Parathyroid adenoma (tissue), 2 donors: ENCODE measurements at regions not wholly inside any gene's neighbourhood (a gene's known extent, or its start where the extent isn't known, plus 50 kb on each side); places are given as distances from the start of the nearest gene placed in this dataset.

Experiments used
- H2AFZ ChIP-seq: fragments of 300-600 bp; sonication (generic); one replicate; pipeline ENCODE4 v1.7.0; 2017; ENCODE audit warnings: antibody characterized with exemption, mild to moderate bottlenecking
- H3K27ac ChIP-seq: fragments of 300-600 bp; sonication (generic); one replicate; pipeline ENCODE4 v1.7.0; 2017
- H3K27me3 ChIP-seq: fragments of 300-600 bp; sonication (generic); one replicate; pipeline ENCODE4 v1.7.0; 2017; ENCODE audit warnings: low read length; ENCODE audit not compliant: control insufficient read depth, insufficient read depth
- H3K36me3 ChIP-seq: fragments of 300-600 bp; sonication (generic); one replicate; pipeline ENCODE4 v1.7.0; 2017; ENCODE audit warnings: low read length; ENCODE audit not compliant: control insufficient read depth, insufficient read depth
- H3K4me1 ChIP-seq: fragments of 300-600 bp; sonication (generic); one replicate; pipeline ENCODE4 v1.7.0; 2017; ENCODE audit warnings: control low read depth
- H3K4me2 ChIP-seq: fragments of 300-600 bp; sonication (generic); one replicate; pipeline ENCODE4 v1.7.0; 2017; ENCODE audit warnings: low read length
- H3K4me3 ChIP-seq: fragments of 300-600 bp; sonication (generic); one replicate; pipeline ENCODE4 v1.7.0; 2017; ENCODE audit warnings: low read depth, low read length
- H3K79me2 ChIP-seq: fragments of 300-600 bp; sonication (generic); one replicate; pipeline ENCODE4 v1.7.0; 2017; ENCODE audit warnings: control low read depth
- H3K9ac ChIP-seq: fragments of 300-600 bp; sonication (generic); one replicate; pipeline ENCODE4 v1.7.0; 2017; ENCODE audit warnings: mild to moderate bottlenecking
- H3K9me3 ChIP-seq: fragments of 300-600 bp; sonication (generic); one replicate; pipeline ENCODE4 v1.7.0; 2017; ENCODE audit warnings: low read length; ENCODE audit not compliant: control insufficient read depth
- TF ChIP-seq, protein P1 (sequence below): fragments of 300-600 bp; sonication (generic); IDR thresholded peaks from one replicate; pipeline ENCODE4 v1.7.0; 2017; ENCODE audit warnings: antibody characterized with exemption, mild to moderate bottlenecking
- donor health status: primary hyperparathyroidism.

DNA sequence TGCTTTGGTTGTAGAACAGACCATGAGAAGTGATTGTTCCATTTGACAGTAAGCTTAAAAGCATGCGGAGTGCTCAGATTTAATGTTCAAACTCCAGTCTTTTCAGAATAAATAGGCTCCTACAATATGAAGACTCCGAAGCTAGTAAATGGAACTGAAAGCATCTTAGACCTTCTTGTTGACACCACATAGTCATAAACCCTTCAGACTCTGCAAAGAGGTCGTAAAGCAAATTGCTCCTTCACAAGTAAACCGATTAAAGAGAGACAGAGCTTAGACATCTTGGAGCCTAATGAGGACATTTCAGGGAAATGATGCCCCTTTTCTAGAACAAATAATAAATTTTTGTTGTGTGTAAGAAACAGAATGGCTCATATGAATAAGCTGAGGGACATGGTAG is 511.0 kb upstream of the RIOK2 start:
- Histone ChIP-seq H3K4me1 (no peaks in the 10 kb centered on the region), H3K4me2 (no peak overlapping the region), H3K36me3 (no peaks in the 10 kb centered on the region), H3K4me3 (no peak overlapping the region), H3K27ac (no peak overlapping the region), H3K9ac (no peak overlapping the region), H3K79me2 (no peaks in the 10 kb centered on the region), H3K9me3 (peaks cover 2% of the 10 kb centered on the region), H3K27me3 (no peaks in the 10 kb centered on the region), H2AFZ (no peak overlapping the region)
- TF ChIP-seq, protein P1, sequence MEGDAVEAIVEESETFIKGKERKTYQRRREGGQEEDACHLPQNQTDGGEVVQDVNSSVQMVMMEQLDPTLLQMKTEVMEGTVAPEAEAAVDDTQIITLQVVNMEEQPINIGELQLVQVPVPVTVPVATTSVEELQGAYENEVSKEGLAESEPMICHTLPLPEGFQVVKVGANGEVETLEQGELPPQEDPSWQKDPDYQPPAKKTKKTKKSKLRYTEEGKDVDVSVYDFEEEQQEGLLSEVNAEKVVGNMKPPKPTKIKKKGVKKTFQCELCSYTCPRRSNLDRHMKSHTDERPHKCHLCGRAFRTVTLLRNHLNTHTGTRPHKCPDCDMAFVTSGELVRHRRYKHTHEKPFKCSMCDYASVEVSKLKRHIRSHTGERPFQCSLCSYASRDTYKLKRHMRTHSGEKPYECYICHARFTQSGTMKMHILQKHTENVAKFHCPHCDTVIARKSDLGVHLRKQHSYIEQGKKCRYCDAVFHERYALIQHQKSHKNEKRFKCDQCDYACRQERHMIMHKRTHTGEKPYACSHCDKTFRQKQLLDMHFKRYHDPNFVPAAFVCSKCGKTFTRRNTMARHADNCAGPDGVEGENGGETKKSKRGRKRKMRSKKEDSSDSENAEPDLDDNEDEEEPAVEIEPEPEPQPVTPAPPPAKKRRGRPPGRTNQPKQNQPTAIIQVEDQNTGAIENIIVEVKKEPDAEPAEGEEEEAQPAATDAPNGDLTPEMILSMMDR: no peak

DNA sequence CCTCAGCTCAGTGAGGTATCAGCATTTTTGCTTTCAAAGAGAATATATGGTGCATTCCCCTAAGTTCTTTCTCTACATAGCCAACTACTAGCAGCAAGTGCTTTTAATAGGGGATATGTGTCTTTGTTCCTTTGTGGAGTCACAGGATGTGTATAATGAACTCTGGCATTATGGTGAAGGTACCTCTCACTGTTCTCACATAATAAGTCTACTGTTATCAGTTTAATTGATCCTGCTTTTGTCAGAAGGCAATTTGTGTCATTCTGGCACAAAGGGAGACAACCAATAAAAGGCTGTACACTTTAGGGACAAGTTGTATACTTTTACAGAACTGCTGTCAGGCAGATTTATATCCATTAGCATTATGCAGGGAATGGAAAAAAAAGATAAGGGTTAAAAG is 531.4 kb upstream of the RIOK2 start:
- H3K27ac ChIP-seq: no peak overlapping the region
- TF ChIP-seq, protein P1: no peak
- H3K4me2 ChIP-seq: no peak overlapping the region

DNA sequence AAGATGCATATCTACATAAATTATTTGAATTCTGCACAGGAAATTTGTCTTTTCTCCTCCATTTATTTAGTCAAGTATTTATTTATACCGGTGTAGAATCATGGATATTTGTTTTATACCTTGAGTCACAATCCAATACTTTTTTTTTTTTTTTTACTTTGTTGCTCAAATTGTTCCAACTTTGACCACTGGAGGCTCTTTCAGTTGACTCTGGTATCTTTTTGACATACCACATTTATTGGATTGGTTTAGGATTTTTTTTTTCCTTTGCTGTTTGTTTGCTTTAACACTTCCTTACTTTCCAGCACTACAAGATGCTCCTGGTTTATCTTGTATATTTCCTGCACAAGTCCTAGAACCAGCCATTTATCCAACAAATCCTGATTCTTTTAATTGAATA is 543.1 kb upstream of the RIOK2 start:
- Histone ChIP-seq H3K27ac (no peak overlapping the region), H3K9ac (no peak overlapping the region), H3K9me3 (no peaks in the 10 kb centered on the region), H3K36me3 (no peaks in the 10 kb centered on the region), H3K27me3 (no peaks in the 10 kb centered on the region), H3K79me2 (no peaks in the 10 kb centered on the region), H3K4me2 (no peak overlapping the region), H3K4me3 (no peak overlapping the region), H2AFZ (no peak overlapping the region), H3K4me1 (no peaks in the 10 kb centered on the region)
- TF ChIP-seq, protein P1: no peak

More for the DNA sequence above, 531.4 kb upstream of the RIOK2 start:
- Histone ChIP-seq H3K4me3 (no peak overlapping the region), H3K9me3 (no peaks in the 10 kb centered on the region), H3K79me2 (no peaks in the 10 kb centered on the region), H2AFZ (no peak overlapping the region), H3K4me1 (no peaks in the 10 kb centered on the region), H3K36me3 (no peaks in the 10 kb centered on the region), H3K9ac (no peak overlapping the region), H3K27me3 (no peaks in the 10 kb centered on the region)

DNA sequence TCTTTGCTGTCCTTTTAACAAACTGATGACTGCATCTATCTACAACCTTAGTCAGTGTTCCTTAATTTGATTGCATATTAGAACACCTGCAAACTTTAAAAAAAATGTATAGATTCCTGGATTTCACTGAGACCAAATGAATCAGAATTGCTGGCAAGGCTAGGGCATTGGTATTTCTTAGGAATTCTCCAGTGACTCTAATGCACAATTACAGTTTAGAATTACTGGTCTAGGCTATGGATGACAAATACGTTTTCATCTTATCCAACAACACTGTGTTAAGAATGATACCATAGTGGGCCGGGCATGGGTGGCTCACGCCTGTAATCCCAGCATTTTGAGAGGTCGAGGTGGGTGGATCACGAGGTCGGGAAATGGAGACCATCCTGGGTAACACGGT is 545.9 kb upstream of the RIOK2 start:
- H3K4me1 ChIP-seq: no peaks in the 10 kb centered on the region
- H3K79me2 ChIP-seq: no peaks in the 10 kb centered on the region
- no peak overlapping the region for H3K9ac ChIP-seq
- no peaks in the 10 kb centered on the region for H3K9me3 ChIP-seq
- H3K4me2 ChIP-seq: no peak overlapping the region
- no peak overlapping the region for H3K27ac ChIP-seq
- H2AFZ ChIP-seq: no peak overlapping the region
- H3K4me3 ChIP-seq: no peak overlapping the region
- TF ChIP-seq, protein P1: no peak
- H3K36me3 ChIP-seq: no peaks in the 10 kb centered on the region
- H3K27me3 ChIP-seq: no peaks in the 10 kb centered on the region

DNA sequence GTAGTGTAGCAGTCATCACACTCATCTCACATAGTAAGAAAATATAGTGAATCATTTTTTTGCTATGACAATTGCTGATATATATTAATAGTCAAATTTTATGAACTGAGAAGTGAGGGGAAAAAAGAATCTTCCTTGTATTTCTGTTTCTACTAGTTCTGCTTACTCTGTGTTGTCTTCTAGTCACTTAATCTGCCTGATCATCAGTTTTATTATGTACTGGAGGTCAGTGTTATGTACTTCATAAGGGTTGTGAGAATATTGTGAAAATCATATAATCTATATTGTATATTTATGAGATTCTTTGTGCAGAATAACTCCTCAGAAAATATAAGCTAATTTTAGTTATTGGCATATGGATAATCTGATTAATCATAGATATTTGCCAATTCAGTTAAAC is 546.9 kb upstream of the RIOK2 start:
- Histone ChIP-seq H3K9ac (no peak overlapping the region), H3K4me2 (no peak overlapping the region), H3K79me2 (no peaks in the 10 kb centered on the region), H3K9me3 (no peaks in the 10 kb centered on the region), H3K4me3 (no peak overlapping the region), H3K4me1 (no peaks in the 10 kb centered on the region), H3K27me3 (no peaks in the 10 kb centered on the region), H3K27ac (no peak overlapping the region), H3K36me3 (no peaks in the 10 kb centered on the region), H2AFZ (no peak overlapping the region)
- TF ChIP-seq, protein P1: no peak
